ENCODE measurements at regions not wholly inside any gene's neighbourhood (a gene's known extent, or its start where the extent isn't known, plus 50 kb on each side); places are given as distances from the start of the nearest gene placed in this dataset.

- no peaks in the 10 kb centered on the region for H3K4me1 ChIP-seq
- no peak for TF ChIP-seq Cebpa-rat (IDR thresholded peaks at IDR 0.05)
- H4K20me1 ChIP-seq = no peaks in the 10 kb centered on the region
- peaks cover 0 to 7% (median 0%) of the 10 kb centered on the region in 11 experiments; a peak in 1 of 22 replicates for H3K9me3 ChIP-seq (replicated peaks in 1 of 11)
- H3K36me3 ChIP-seq = no peaks in the 10 kb centered on the region
- no peak overlapping the region for H3K9ac ChIP-seq
- H3K4me3 ChIP-seq = no peak overlapping the region
- no peak overlapping the region for H3K27ac ChIP-seq
- H3K4me2 ChIP-seq = no peak overlapping the region
- H3K27me3 ChIP-seq = no peaks in the 10 kb centered on the region
Observed at GRCh38 chr9:99445371-99445891, 223.3 kb downstream of the SEC61B start.

- Histone ChIP-seq H3K36me3 (no peaks in the 10 kb centered on the region), H3K27ac (no peak overlapping the region)
Observed at GRCh38 chr9:99445920-99446319, 223.8 kb downstream of the SEC61B start.

GRCh38 chr9:99447951-99448350, 225.9 kb downstream of the SEC61B start:
- no peak overlapping the region for H3K4me2 ChIP-seq
- H3K27ac ChIP-seq = no peak overlapping the region
- no peaks in the 10 kb centered on the region for H3K4me1 ChIP-seq
- H3K4me3 ChIP-seq = no peak overlapping the region
- H3K9ac ChIP-seq = no peak overlapping the region
- H3K27me3 ChIP-seq = no peaks in the 10 kb centered on the region
- H4K20me1 ChIP-seq = no peaks in the 10 kb centered on the region
- H3K9me3 ChIP-seq (replicated peaks in 1 of 11) = no peaks in the 10 kb centered on the region
- no peaks in the 10 kb centered on the region for H3K36me3 ChIP-seq
- no peak for TF ChIP-seq Cebpa-rat (IDR thresholded peaks at IDR 0.05)

More at GRCh38 chr9:99445920-99446319, 223.8 kb downstream of the SEC61B start:
- Histone ChIP-seq H3K4me1 (no peaks in the 10 kb centered on the region), H3K4me2 (no peak overlapping the region), H3K4me3 (no peak overlapping the region), H3K9ac (no peak overlapping the region), H4K20me1 (no peaks in the 10 kb centered on the region), H3K27me3 (no peaks in the 10 kb centered on the region), H3K9me3 (replicated peaks in 1 of 11) (0 out of 22 replicates have a peak, but pooled peaks cover 0 to 7% (median 0%) of the 10 kb centered on the region in 11 experiments)
- no peak for TF ChIP-seq Cebpa-rat (IDR thresholded peaks at IDR 0.05)

GRCh38 chr9:99449726-99450125, 227.6 kb downstream of the SEC61B start:
- no peak overlapping the region for H3K4me2 ChIP-seq
- H3K4me1 ChIP-seq = no peaks in the 10 kb centered on the region
- no peak overlapping the region for H3K27ac ChIP-seq
- H4K20me1 ChIP-seq = no peaks in the 10 kb centered on the region
- no peak overlapping the region for H3K4me3 ChIP-seq
- H3K27me3 ChIP-seq = no peaks in the 10 kb centered on the region
- no peak overlapping the region for H3K9ac ChIP-seq
- TF ChIP-seq Cebpa-rat (IDR thresholded peaks at IDR 0.05) = no peak
- no peaks in the 10 kb centered on the region for H3K36me3 ChIP-seq
- no peaks in the 10 kb centered on the region for H3K9me3 ChIP-seq (replicated peaks in 1 of 11)

- Histone ChIP-seq H3K27ac (no peak overlapping the region), H3K9me3 (replicated peaks in 1 of 11) (no peaks in the 10 kb centered on the region), H3K9ac (no peak overlapping the region), H3K27me3 (no peaks in the 10 kb centered on the region), H3K4me2 (no peak overlapping the region), H3K4me1 (no peaks in the 10 kb centered on the region), H3K36me3 (no peaks in the 10 kb centered on the region), H4K20me1 (no peaks in the 10 kb centered on the region), H3K4me3 (no peak overlapping the region)
- TF ChIP-seq Cebpa-rat (IDR thresholded peaks at IDR 0.05) = no peak
Observed at GRCh38 chr9:99451112-99451606, 229.1 kb downstream of the SEC61B start.

- Histone ChIP-seq H3K27me3 (no peaks in the 10 kb centered on the region), H3K9me3 (replicated peaks in 1 of 11) (0 out of 22 replicates have a peak, but pooled peaks cover 0 to 3% (median 0%) of the 10 kb centered on the region in 11 experiments), H3K4me3 (no peak overlapping the region), H3K9ac (no peak overlapping the region), H4K20me1 (no peaks in the 10 kb centered on the region), H3K36me3 (no peaks in the 10 kb centered on the region), H3K4me2 (no peak overlapping the region), H3K27ac (no peak overlapping the region), H3K4me1 (no peaks in the 10 kb centered on the region)
- TF ChIP-seq Cebpa-rat (IDR thresholded peaks at IDR 0.05) = no peak
Observed at GRCh38 chr9:99457406-99457805, 235.3 kb downstream of the SEC61B start.

GRCh38 chr9:99457981-99458380, 235.9 kb downstream of the SEC61B start:
- H3K27me3 ChIP-seq = no peaks in the 10 kb centered on the region
- no peak overlapping the region for H3K4me3 ChIP-seq
- H3K9me3 ChIP-seq (replicated peaks in 1 of 11) = 0 out of 22 replicates have a peak, but pooled peaks cover 0 to 7% (median 0%) of the 10 kb centered on the region in 11 experiments
- no peaks in the 10 kb centered on the region for H4K20me1 ChIP-seq
- no peak overlapping the region for H3K9ac ChIP-seq
- H3K4me2 ChIP-seq = no peak overlapping the region
- H3K36me3 ChIP-seq = no peaks in the 10 kb centered on the region
- H3K27ac ChIP-seq = no peak overlapping the region
- no peaks in the 10 kb centered on the region for H3K4me1 ChIP-seq
- no peak for TF ChIP-seq Cebpa-rat (IDR thresholded peaks at IDR 0.05)

- Histone ChIP-seq H3K27me3 (no peaks in the 10 kb centered on the region), H3K9me3 (replicated peaks in 1 of 11) (0 out of 22 replicates have a peak, but pooled peaks cover 0 to 7% (median 0%) of the 10 kb centered on the region in 11 experiments), H3K9ac (no peak overlapping the region), H3K4me3 (no peak overlapping the region), H3K4me1 (no peaks in the 10 kb centered on the region), H3K4me2 (no peak overlapping the region), H4K20me1 (no peaks in the 10 kb centered on the region), H3K27ac (no peak overlapping the region), H3K36me3 (no peaks in the 10 kb centered on the region)
- TF ChIP-seq Cebpa-rat (IDR thresholded peaks at IDR 0.05) = no peak
Observed at GRCh38 chr9:99459919-99460318, 237.8 kb downstream of the SEC61B start.

- Histone ChIP-seq H3K27ac (no peak overlapping the region), H3K4me3 (no peak overlapping the region), H3K36me3 (no peaks in the 10 kb centered on the region), H3K27me3 (no peaks in the 10 kb centered on the region), H3K4me2 (no peak overlapping the region), H3K9ac (no peak overlapping the region), H4K20me1 (no peaks in the 10 kb centered on the region), H3K4me1 (no peaks in the 10 kb centered on the region), H3K9me3 (replicated peaks in 1 of 11) (0 out of 22 replicates have a peak, but pooled peaks cover 0 to 7% (median 0%) of the 10 kb centered on the region in 11 experiments)
- TF ChIP-seq Cebpa-rat (IDR thresholded peaks at IDR 0.05) = no peak
Observed at GRCh38 chr9:99463131-99463530, 241.0 kb downstream of the SEC61B start.

- Histone ChIP-seq H3K36me3 (no peaks in the 10 kb centered on the region), H3K4me2 (no peak overlapping the region), H3K27me3 (no peaks in the 10 kb centered on the region), H3K9me3 (replicated peaks in 1 of 11) (0 out of 22 replicates have a peak, but pooled peaks cover 0 to 7% (median 0%) of the 10 kb centered on the region in 11 experiments), H4K20me1 (no peaks in the 10 kb centered on the region), H3K27ac (no peak overlapping the region), H3K4me1 (no peaks in the 10 kb centered on the region), H3K4me3 (no peak overlapping the region), H3K9ac (no peak overlapping the region)
- TF ChIP-seq Cebpa-rat (IDR thresholded peaks at IDR 0.05) = no peak
Observed at GRCh38 chr9:99464568-99464967, 242.5 kb downstream of the SEC61B start.
